GM21367 (cell line): ENCODE measurements at regions not wholly inside any gene's neighbourhood (a gene's known extent, or its start where the extent isn't known, plus 50 kb on each side); places are given as distances from the start of the nearest gene placed in this dataset.
"Not testable (repeated sequence)": the region's sequence is repeated elsewhere in the genome, so short reads cannot be mapped to it uniquely, and the experiment has no call there.

ENCODE experiments used
- ATAC-seq: cut with Tn5 transposase; IDR thresholded peaks from one replicate; pipeline ENCODE4 v1.9.1; 2021; ENCODE audit not compliant: unreplicated experiment

- ATAC-seq: no peak
Measured at GRCh38 chr12:79993106-79993862, 58.4 kb upstream of the PPP1R12A start.

- ATAC-seq: no peak
Measured at GRCh38 chr12:79991586-79991985, 56.7 kb upstream of the PPP1R12A start.

GRCh38 chr12:79990509-79991338, 55.8 kb upstream of the PPP1R12A start:
- ATAC-seq: not testable (repeated sequence)

GRCh38 chr12:79988368-79988767, 53.5 kb upstream of the PPP1R12A start:
- no peak for ATAC-seq

- ATAC-seq: no peak
Measured at GRCh38 chr12:79987731-79988130, 52.8 kb upstream of the PPP1R12A start.
